HepG2 (cell line): ENCODE measurements at regions not wholly inside any gene's neighbourhood (a gene's known extent, or its start where the extent isn't known, plus 50 kb on each side); places are given as distances from the start of the nearest gene placed in this dataset.

Experiments used
- ATAC-seq: fragments of 200-7000 bp; cut with Tn5 transposase; 3 replicates; pipeline ENCODE4 v1.9.1; 2020; ENCODE audit warnings: mild to moderate bottlenecking, moderate library complexity
- BruUV-seq: library from RNA; stranded (reverse); fragments of 400-500 nt; replicated peaks from 2 replicates; lab custom pipeline; 2021; lab: Mats Ljungman, UMichigan
- CTCF ChIA-PET: fragments of 300-600 bp; formaldehyde crosslinking; extraction: SDS; loops from one replicate; lab custom pipeline; 2021; ENCODE audit warnings: low total read pairs, inconsistent platforms, low intra/inter-chr PET ratio; lab: Yijun Ruan, JAX
- POLR2A ChIA-PET: fragments of 350-600 bp; sonication (Branson Sonifier 250); formaldehyde crosslinking; loops from one replicate; lab custom pipeline; 2020; ENCODE audit warnings: antibody characterized with exemption, inconsistent platforms; lab: Yijun Ruan, JAX
- DNase-seq: peaks from one replicate; pipeline ENCODE4 v3.0.0-alpha.2; 2015; ENCODE audit warnings: low spot score
- FAIRE-seq: peaks from 3 replicates; lab custom pipeline; 2011; peaks lifted over from hg19 to GRCh38; lab: Jason Lieb, UNC
- H2AFZ ChIP-seq: one replicate; pipeline ENCODE4 v1.6.1; 2011; ENCODE audit warnings: low read length, inconsistent platforms
- H3K27ac ChIP-seq: fragments of 300-600 bp; 3 replicates; pipeline ENCODE4 v1.8.0; 2011; ENCODE audit warnings: mixed run types, mild to moderate bottlenecking, mixed read lengths, low read length, inconsistent platforms; ENCODE audit not compliant: insufficient read depth; ENCODE audit errors: extremely low read length
- H3K27me3 ChIP-seq, 2 experiments: fragments of 200-600 bp in 1 of 2; 2 replicates in 1 of 2; 3 replicates in 1 of 2; pipeline versions ENCODE4 v1.6.0 to v1.8.0; 2011; ENCODE audit warnings: low read length in 2 of 2, mild to moderate bottlenecking in 2 of 2, moderate library complexity in 2 of 2, inconsistent platforms in 1 of 2; ENCODE audit not compliant: insufficient read depth in 2 of 2, control insufficient read depth in 1 of 2
- H3K36me3 ChIP-seq, 2 experiments: fragments of 200-600 bp in 1 of 2; replicated peaks in 1 of 2; 2 replicates in 1 of 2; 3 replicates in 1 of 2; pipeline versions ENCODE4 v1.5.1 to v1.8.0; 2011; ENCODE audit warnings: low read length in 2 of 2, inconsistent platforms in 1 of 2; ENCODE audit not compliant: insufficient read depth in 2 of 2, control insufficient read depth in 1 of 2
- H3K4me1 ChIP-seq: 2 replicates; pipeline ENCODE4 v1.5.1; 2012; ENCODE audit warnings: low read length, inconsistent platforms; ENCODE audit not compliant: insufficient read depth
- H3K4me2 ChIP-seq: 2 replicates; pipeline ENCODE4 v1.6.0; 2011; ENCODE audit warnings: low read depth, low read length, inconsistent platforms
- H3K4me3 ChIP-seq, 3 experiments: fragments of 200-600 bp in 1 of 3; sonication (generic), shearing (Covaris generic) in 1 of 3; replicated peaks in 1 of 3; 2 replicates each; pipeline ENCODE4 v1.5.1; 2011 to 2016; ENCODE audit warnings: low read length in 3 of 3, inconsistent platforms in 2 of 3, low read depth in 2 of 3, mild to moderate bottlenecking in 2 of 3, control low read depth in 1 of 3, mixed read lengths in 1 of 3; ENCODE audit not compliant: insufficient read depth in 1 of 3
- H3K79me2 ChIP-seq: one replicate; pipeline ENCODE4 v1.6.1; 2011; ENCODE audit warnings: low read length, inconsistent platforms; ENCODE audit not compliant: insufficient read depth
- H3K9ac ChIP-seq: 2 replicates; pipeline ENCODE4 v1.6.0; 2011; ENCODE audit warnings: mild to moderate bottlenecking, low read depth, low read length, inconsistent platforms; ENCODE audit not compliant: insufficient read depth
- H3K9me3 ChIP-seq: 2 replicates; pipeline ENCODE4 v1.5.1; 2012; ENCODE audit warnings: mild to moderate bottlenecking, low read length
- H4K20me1 ChIP-seq: 2 replicates; pipeline ENCODE4 v1.6.0; 2011; ENCODE audit warnings: inconsistent platforms, mild to moderate bottlenecking, low read length, moderate library complexity; ENCODE audit not compliant: insufficient read depth
- ATF1 ChIP-seq: IDR thresholded peaks from 2 replicates; pipeline ENCODE4 v1.6.1; 2016; ENCODE audit warnings: mild to moderate bottlenecking, control low read depth
- RFX3 ChIP-seq: IDR thresholded peaks from 2 replicates; pipeline ENCODE4 v1.6.1; 2016; ENCODE audit warnings: missing biosample characterization, missing genetic modification reagents
- SPEN ChIP-seq: sonication (generic); formaldehyde crosslinking; IDR thresholded peaks from 2 replicates; pipeline ENCODE4 v1.5.1; 2020; ENCODE audit warnings: low read depth, mild to moderate bottlenecking, missing genetic modification reagents
- TSC22D2 ChIP-seq: sonication (generic); formaldehyde crosslinking; IDR thresholded peaks from 2 replicates; pipeline ENCODE4 v1.5.1; 2020; ENCODE audit warnings: missing genetic modification reagents, mild to moderate bottlenecking, borderline replicate concordance
- ZNF224 ChIP-seq: sonication (generic); formaldehyde crosslinking; IDR thresholded peaks from 2 replicates; pipeline ENCODE4 v1.5.0; 2020; ENCODE audit warnings: mild to moderate bottlenecking, missing genetic modification reagents
- ZNF24 ChIP-seq: fragments of 450-650 bp; IDR thresholded peaks from 2 replicates; pipeline ENCODE4 v1.6.1; 2017; ENCODE audit warnings: antibody characterized with exemption, mild to moderate bottlenecking
- ZNF274 ChIP-seq: sonication (generic); formaldehyde crosslinking; IDR thresholded peaks from 2 replicates; pipeline ENCODE4 v1.5.1; 2020; ENCODE audit warnings: mild to moderate bottlenecking, missing genetic modification reagents
- ZNF337 ChIP-seq: sonication (generic); formaldehyde crosslinking; IDR thresholded peaks from 2 replicates; pipeline ENCODE4 v1.5.1; 2020; ENCODE audit warnings: missing genetic modification reagents, low read depth, mild to moderate bottlenecking, borderline replicate concordance
- ZNF792 ChIP-seq: IDR thresholded peaks from 2 replicates; pipeline ENCODE4 v1.6.1; 2016
- WGBS: methylation state at CpG from one replicate; pipeline ENCODE4 v1.1.6; 2017; ENCODE audit warnings: low lambda C conversion rate; 5-methylcytosine and 5-hydroxymethylcytosine counted together
- in situ Hi-C: cut with HindIII; loops from 2 replicates; pipeline ENCODE4 v1.10.0; 2017; ENCODE audit warnings: low pct_unique_long_range_greater_than_20kb; ENCODE audit not compliant: extremely low pct_ligation_motif_present
- intact Hi-C: fragments of 100-400 bp; cut with micrococcal nuclease; formaldehyde crosslinking; loops from one replicate; pipeline ENCODE4 v1.10.0; 2022; ENCODE audit not compliant: unreplicated experiment
- TF ChIP-seq, protein P1 (sequence below): sonication (generic); formaldehyde crosslinking; IDR thresholded peaks from 2 replicates; pipeline ENCODE4 v1.8.1; 2023; ENCODE audit warnings: mild to moderate bottlenecking, inconsistent platforms, moderate library complexity, missing genetic modification reagents, borderline replicate concordance

DNA sequence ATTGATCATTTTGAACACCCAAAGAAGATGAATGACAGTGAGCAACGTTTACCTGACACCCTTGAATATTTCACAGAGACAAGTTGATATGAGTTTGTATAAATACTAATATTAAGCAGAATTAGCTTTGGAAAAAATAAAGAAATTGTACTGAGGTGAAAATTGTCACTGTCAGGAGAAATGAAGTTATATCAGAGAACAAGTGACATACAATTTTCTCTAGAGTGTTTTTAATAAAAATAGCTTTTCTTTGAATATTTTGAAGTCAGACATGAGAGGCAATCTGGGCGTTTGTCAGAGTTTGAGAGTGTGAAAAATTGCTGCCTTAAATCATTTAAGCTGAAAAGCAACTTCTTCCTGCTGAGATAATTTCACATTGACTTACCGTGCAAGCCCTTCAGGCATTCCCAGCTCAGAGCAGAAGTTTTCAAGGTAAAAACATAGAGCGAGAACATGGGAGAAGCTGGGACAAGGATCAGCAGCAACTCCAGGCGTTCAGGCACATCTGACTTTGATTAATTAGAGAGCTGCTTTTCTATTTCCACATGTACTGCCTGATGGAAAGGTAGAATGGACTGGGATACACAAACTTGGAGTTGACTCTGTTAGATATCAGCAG, 535.9 kb downstream of the TFEC start (continued):
- TF ChIP-seq SPEN (CRISPR knock-in tag) (no peak), ATF1 (CRISPR knock-in tag) (no peak), RFX3 (CRISPR knock-in tag) (no peak), ZNF274 (no peak)
- TF ChIP-seq, protein P1, sequence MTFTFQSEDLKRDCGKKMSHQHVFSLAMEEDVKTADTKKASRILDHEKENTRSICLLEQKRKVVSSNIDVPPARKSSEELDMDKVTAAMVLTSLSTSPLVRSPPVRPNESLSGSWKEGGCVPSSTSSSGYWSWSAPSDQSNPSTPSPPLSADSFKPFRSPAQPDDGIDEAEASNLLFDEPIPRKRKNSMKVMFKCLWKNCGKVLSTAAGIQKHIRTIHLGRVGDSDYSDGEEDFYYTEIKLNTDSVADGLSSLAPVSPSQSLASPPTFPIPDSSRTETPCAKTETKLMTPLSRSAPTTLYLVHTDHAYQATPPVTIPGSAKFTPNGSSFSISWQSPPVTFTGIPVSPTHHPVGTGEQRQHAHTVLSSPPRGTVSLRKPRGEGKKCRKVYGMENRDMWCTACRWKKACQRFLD: no peak

DNA sequence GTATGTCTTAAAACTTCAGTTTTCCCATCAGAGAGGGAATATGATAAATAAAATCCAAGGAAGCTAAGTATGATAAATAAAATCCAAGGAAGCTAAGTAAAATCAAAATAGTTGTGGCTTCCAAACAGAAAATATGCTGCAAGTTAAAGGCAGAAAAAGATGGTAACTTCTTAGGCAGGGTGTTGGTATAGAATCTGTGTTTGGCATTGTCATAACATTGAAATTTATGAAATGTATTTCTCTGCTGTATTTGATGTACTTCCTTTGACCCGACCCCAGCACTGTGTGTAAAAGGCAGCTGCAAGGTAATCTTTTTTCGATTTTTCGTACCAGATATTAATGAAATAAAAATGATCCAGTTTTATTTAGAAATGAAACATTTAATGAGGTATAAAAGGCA, 537.2 kb downstream of the TFEC start:
- no peaks in the 10 kb centered on the region for H3K27me3 ChIP-seq
- no TSS peak for BruUV-seq
- H2AFZ ChIP-seq: no peak overlapping the region
- H3K4me3 ChIP-seq: no peak overlapping the region
- no peak for ATAC-seq
- no peak for FAIRE-seq
- in situ Hi-C loops (no loop called here), intact Hi-C loops (no loop called here)
- no peaks in the 10 kb centered on the region for H3K4me1 ChIP-seq
- ChIA-PET POLR2A (no interaction called here), CTCF (no interaction called here)
- no peak overlapping the region for H3K4me2 ChIP-seq
- no peak overlapping the region for H3K27ac ChIP-seq
- no peak for DNase-seq
- TF ChIP-seq ZNF224 (CRISPR knock-in tag): no peak
- TF ChIP-seq TSC22D2 (CRISPR knock-in tag): no peak
- no peak for TF ChIP-seq ZNF337 (CRISPR knock-in tag)
- TF ChIP-seq ZNF792 (CRISPR knock-in tag): no peak
- no peak for TF ChIP-seq ZNF24
- H3K9me3 ChIP-seq: no peaks in the 10 kb centered on the region
- no peak overlapping the region for H3K9ac ChIP-seq
- H4K20me1 ChIP-seq: no peaks in the 10 kb centered on the region
- H3K36me3 ChIP-seq: no peaks in the 10 kb centered on the region
- WGBS: under 1% methylated on average over 3 of the region's 3 CpGs
- no peaks in the 10 kb centered on the region for H3K79me2 ChIP-seq
